Ammon's horn (tissue), 1 donor: ENCODE measurements at regions not wholly inside any gene's neighbourhood (a gene's known extent, or its start where the extent isn't known, plus 50 kb on each side); places are given as distances from the start of the nearest gene placed in this dataset.

Experiments used
- DNase-seq: peaks from one replicate; pipeline ENCODE4 v3.0.0-alpha.2; 2016; ENCODE audit warnings: low spot score

DNA sequence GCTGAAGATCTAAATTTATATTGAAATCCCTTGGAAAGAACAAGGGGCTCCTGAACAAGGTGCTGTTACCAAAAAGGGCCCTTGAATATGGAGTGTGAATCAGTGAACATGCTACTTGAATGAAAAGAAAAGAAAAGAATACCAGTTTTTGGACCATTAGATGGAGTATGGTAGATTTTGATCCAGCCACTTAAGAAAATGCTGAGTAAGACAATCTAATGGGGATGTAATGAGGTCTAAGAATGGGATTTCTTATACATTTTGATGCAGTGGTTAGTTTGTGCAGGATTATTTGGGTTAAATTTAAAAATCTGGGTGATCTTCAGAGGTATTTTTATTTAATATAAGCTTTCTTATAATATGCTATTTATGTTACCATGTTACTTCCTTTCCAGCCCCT is 2003.0 kb upstream of the LRRTM1 start:
- DNase-seq, result no peak

DNA sequence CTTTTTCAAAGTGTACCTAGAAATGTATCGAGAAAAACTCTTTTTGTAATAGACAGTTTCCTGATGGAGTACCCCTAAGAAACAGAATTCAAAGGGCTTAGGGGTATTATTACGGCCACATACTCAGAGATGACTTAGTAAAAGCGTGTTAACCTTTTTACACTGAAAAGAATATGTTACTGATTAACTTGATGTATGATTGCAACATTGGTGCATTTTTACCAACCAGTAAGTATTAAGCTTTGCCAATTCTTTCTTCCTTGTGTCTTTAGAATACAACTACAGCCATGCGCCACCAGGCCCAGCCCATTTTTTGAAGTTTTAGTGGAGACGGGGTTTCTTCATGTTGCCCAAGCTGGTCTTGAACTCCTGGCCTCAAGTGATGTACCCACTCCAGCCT is 1997.0 kb upstream of the LRRTM1 start:
- DNase-seq, result no peak

DNA sequence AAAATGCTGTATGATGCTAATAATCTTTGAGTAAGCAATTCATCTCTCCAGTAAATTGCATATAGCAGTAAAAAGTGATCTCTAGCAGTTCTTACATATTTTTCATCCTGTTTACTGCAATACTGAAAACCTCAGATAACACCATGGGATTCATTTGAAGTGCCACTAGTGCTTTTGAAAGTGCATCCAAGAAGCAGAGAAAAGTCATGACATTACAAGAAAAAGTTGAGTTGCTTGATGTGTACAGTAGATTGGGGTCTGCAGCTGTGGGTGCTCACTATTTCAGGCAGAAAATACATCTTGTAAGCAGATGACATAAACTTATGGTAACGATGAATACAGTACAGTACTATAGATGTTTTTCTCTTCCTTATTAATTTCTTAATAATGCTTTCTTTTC is 1984.9 kb upstream of the LRRTM1 start:
- no peak for DNase-seq

DNA sequence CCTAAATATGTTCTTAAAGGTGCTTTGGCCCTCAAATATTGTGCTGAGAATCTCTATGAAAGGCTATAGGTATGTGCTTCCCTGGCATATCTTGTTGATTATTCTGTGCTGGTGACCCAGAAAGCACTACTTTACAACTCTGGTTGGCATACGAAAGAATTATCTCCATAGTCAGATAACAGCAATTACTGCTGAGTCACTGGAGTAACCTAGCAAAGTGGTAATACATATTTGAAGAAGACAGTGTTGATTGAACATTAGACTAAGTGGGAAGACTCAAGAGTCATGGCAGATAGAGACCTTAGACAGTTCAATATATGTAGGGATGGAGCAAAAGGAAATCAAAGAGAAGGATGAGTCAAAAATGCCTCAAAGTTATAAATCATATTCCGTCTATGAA is 1978.5 kb upstream of the LRRTM1 start:
- DNase-seq, result no peak

- no peak for DNase-seq
Observed at GRCh38 chr2:82282111-82282882, 1977.7 kb upstream of the LRRTM1 start.

- DNase-seq, result no peak
Observed at GRCh38 chr2:82279367-82279766, 1974.8 kb upstream of the LRRTM1 start.

DNA sequence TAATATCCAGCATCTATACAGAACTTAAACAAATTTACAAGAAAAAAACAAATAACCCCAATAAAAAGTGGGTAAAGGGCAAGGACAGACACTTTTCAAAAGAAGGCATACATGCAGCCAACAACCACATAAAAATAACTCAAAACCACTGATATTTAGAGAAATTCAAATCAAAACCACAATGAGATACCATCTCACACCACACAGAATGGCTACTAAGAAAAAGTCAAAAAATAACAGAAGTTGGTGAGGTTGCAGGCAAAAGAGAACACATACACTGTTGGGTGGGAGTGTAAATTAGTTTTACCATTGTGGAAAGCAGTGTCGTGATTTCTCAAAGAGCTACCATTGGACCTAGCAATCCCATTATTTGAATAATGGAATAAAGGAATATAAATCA is 1973.9 kb upstream of the LRRTM1 start:
- DNase-seq, result no peak

DNA sequence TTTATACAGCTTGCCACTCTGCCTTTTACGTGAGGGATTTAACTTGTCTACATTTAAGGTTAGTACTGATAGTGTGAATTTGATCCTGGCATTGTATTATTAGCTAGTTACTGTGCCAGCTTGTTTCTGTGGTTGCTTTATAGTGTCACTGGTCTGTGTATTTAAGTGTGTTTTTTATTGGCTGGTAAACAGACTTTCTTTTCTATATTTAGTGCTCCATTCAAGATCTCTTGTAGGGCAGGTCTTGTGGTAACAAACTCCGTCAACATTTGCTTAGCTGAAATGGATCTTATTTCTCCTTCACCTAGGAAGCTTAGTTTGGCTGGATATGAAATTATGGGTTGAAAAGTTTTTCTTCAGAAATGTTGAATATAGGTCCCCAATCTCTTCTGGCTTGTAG is 1971.0 kb upstream of the LRRTM1 start:
- DNase-seq, result no peak

- no peak for DNase-seq
Observed at GRCh38 chr2:82268446-82268845, 1963.9 kb upstream of the LRRTM1 start.

DNA sequence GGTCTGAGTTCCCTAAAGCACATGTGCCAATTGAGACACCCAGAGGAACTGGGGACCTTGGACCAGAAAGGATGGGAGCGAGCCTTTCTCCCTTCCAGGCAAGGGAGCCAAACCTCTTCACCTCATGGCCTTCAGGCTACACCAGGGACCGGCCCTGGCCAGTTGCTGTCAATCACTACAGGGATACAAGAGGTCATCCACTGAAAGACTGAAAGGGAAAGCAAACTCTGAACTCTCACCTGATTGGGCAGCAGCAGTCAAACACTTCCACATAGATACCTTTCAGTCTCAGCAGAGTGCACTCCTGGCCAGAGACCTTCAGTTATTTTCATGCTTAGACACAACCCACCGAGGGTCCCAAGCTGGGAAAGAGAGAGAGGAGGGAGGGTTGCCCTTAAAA is 1956.0 kb upstream of the LRRTM1 start:
- DNase-seq, result no peak

- no peak for DNase-seq
Observed at GRCh38 chr2:82259551-82259950, 1955.0 kb upstream of the LRRTM1 start.

DNA sequence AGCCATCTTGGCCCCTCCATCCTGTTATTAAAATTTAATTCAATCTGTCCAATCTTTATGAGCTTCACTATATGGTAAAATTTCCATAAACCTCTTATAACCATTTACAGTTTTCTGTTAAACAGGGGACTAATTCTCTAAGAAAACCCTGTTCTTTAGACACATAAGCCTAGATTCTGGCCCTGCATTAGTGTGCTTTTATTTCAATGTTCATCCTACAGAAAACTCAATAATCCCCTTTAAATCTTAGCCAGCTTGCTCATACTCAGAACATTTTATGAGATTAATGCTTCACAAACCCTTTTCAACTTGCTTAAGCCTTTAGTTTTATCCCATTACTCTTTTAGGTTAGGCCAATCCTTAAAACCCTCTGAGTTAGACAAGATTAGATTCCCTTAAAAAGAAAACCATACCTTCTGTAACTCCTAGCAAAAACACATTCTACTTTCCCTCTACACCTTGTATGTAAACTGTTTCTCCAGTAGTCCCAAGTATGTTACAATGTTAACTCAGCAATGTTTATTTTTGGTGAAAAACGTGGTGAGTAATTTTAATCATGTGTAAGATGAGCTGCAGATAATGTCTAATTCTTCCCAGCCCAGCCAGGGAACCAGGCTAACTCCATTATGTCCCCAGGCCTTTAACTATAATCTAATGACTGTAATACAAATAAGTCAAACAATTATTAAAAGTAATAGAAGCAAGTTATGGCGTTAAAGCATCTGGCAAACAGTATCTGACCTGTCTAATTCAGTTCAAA is 1953.4 kb upstream of the LRRTM1 start:
- DNase-seq, result no peak

GRCh38 chr2:82256983-82257632 is 1952.6 kb upstream of the LRRTM1 start:
- no peak for DNase-seq

DNA sequence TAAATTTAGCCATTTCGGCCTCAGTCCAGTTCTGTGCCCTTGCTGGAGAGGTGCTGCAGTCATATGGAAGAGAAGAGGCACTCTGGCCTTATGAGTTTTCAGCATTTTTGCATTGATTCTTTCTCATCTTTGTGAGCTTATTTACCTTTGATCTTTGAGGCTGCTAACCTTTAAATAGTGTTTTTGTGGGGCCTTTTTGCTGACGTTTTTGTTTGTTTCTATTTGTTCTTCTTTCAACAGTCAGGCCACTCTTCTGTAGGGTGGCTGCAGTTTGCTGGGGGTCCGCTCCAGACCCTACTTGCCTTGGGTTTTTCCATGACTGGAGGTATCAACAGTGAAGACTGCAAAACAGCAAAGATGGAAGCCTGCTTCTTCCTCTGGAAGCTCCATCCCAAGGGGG is 1951.7 kb upstream of the LRRTM1 start:
- no peak for DNase-seq

GRCh38 chr2:82254728-82255127 is 1950.2 kb upstream of the LRRTM1 start:
- DNase-seq, result no peak

- no peak for DNase-seq
Observed at GRCh38 chr2:82246220-82246775, 1941.7 kb upstream of the LRRTM1 start.

DNA sequence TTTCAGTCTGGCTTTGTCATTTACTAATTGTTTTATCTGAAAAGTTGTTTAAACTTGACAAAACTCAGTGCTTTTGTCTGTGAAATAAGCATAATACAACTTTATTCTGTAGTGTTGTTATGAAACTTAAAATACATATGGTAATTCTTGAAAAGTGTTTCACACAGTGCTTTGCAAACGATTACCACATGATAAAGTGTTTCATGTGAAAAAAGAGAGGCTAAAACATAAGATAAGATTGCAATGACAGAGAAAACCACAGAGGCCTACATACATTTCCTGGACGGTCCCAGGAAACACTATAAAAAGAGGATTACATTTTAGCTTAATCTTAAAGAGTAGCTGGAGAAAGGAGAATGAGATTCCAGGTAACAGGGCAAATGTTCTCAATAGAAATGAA is 1934.6 kb upstream of the LRRTM1 start:
- DNase-seq, result no peak

DNA sequence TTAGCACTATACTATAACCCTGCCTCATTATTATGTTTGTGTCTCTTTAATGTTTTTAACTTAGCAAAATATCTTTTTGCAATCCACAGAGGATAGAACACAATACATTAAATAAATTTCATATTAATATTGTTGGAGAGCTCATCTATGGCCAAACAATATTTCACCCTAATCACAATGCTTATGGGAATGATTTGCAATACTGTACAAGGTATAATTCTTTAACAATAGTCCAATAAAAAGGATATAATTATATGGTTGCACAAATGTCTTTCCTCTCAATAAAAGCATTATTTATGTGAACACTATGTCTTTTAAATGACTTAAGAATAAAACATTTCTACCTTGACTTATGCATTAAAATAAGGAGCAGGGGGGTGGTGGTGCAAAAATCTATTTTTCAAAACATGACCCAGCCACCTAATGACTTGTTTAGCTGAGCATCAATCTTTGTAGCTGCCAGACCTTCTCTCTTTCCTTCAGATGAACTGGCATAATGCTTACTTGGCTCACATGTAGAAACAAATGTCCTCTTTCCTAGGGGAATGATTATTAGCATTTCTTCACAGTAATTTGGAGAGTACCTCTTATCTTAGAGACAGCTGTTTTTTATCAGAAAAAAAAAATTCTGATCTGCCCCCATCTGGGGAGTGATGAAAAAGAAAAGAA is 1933.6 kb upstream of the LRRTM1 start:
- DNase-seq, result no peak

DNA sequence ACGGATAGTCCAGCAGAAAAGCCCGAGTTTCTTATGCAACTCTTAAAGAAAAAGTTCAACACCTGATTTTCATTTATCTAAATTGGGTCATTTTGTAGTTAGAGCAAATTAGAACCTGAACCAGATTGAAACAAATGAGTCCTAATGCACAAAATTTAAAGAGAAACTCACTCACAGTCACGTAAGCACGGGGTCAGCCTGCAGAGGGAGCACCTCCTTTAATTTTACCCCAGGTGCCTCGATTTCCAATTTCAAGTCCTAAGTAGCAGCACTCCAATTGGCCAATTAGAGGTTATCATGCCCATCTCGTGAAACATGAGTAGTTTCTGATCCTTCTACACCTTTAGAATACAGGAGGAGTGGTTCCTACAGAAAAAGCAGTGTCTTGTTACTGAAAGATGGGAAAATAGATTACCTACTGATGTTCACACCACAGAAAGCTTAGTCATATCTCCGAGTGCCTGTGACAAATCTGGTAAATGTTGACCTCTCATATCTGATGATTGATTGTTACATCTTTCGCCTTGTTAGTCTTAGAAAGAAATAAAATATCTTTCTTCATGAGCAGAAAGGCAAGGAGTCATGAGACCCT is 1929.8 kb upstream of the LRRTM1 start:
- DNase-seq, result no peak

GRCh38 chr2:82233806-82234205 is 1929.3 kb upstream of the LRRTM1 start:
- DNase-seq, result no peak

- DNase-seq, result no peak
Observed at GRCh38 chr2:82230406-82230805, 1925.9 kb upstream of the LRRTM1 start.

- no peak for DNase-seq
Observed at GRCh38 chr2:82226441-82226840, 1921.9 kb upstream of the LRRTM1 start.
